ENCODE measurements at regions not wholly inside any gene's neighbourhood (a gene's known extent, or its start where the extent isn't known, plus 50 kb on each side); places are given as distances from the start of the nearest gene placed in this dataset.

GRCh38 chr3:144197582-144197981 lies 226.0 kb downstream of the DIPK2A start:
- no peak for DNase-seq
- Histone ChIP-seq H3K4me3 (no peak overlapping the region), H3K9ac (ENCODE audit: low read depth in 2 of 2, low read length in 2 of 2) (no peak overlapping the region), H3K27me3 (no peaks in the 10 kb centered on the region), H3K36me3 (no peaks in the 10 kb centered on the region), H3K9me3 (no peaks in the 10 kb centered on the region), H3K27ac (no peak overlapping the region), H3K4me1 (no peaks in the 10 kb centered on the region)
- intact Hi-C loops (cut with DNase I): no loop called here
- no peak for TF ChIP-seq CTCF (IDR thresholded peaks at IDR 0.05)

- intact Hi-C loops (cut with DNase I): no loop called here
- H3K27me3 ChIP-seq: no peaks in the 10 kb centered on the region
- no peak for DNase-seq
- no peak for TF ChIP-seq CTCF (IDR thresholded peaks at IDR 0.05)
- H3K27ac ChIP-seq: no peak overlapping the region
- no peaks in the 10 kb centered on the region for H3K9me3 ChIP-seq
- no peaks in the 10 kb centered on the region for H3K36me3 ChIP-seq
- no peak overlapping the region for H3K4me3 ChIP-seq
- no peaks in the 10 kb centered on the region for H3K4me1 ChIP-seq
- no peak overlapping the region for H3K9ac ChIP-seq (ENCODE audit: low read depth in 2 of 2, low read length in 2 of 2)
These were observed 228.4 kb downstream of the DIPK2A start for GRCh38 chr3:144200004-144200403.

GRCh38 chr3:144200466-144200865 lies 228.8 kb downstream of the DIPK2A start:
- Histone ChIP-seq H3K9ac (ENCODE audit: low read depth in 2 of 2, low read length in 2 of 2) (no peak overlapping the region), H3K4me3 (no peak overlapping the region), H3K36me3 (no peaks in the 10 kb centered on the region), H3K9me3 (no peaks in the 10 kb centered on the region), H3K27me3 (no peaks in the 10 kb centered on the region), H3K4me1 (no peaks in the 10 kb centered on the region), H3K27ac (no peak overlapping the region)
- intact Hi-C loops (cut with DNase I): no loop called here
- no peak for DNase-seq
- TF ChIP-seq CTCF (IDR thresholded peaks at IDR 0.05): no peak

GRCh38 chr3:144221761-144222160 lies 250.1 kb downstream of the DIPK2A start:
- Histone ChIP-seq H3K9me3 (no peaks in the 10 kb centered on the region), H3K27me3 (no peaks in the 10 kb centered on the region), H3K4me1 (no peaks in the 10 kb centered on the region), H3K4me3 (no peak overlapping the region), H3K27ac (no peak overlapping the region), H3K36me3 (no peaks in the 10 kb centered on the region), H3K9ac (ENCODE audit: low read depth in 2 of 2, low read length in 2 of 2) (no peak overlapping the region)
- intact Hi-C loops (cut with DNase I): no loop called here
- TF ChIP-seq CTCF (IDR thresholded peaks at IDR 0.05): no peak
- DNase-seq: no peak

- Histone ChIP-seq H3K27ac (no peak overlapping the region), H3K4me1 (no peaks in the 10 kb centered on the region), H3K9me3 (no peaks in the 10 kb centered on the region), H3K9ac (ENCODE audit: low read depth in 2 of 2, low read length in 2 of 2) (no peak overlapping the region), H3K27me3 (no peaks in the 10 kb centered on the region), H3K36me3 (no peaks in the 10 kb centered on the region), H3K4me3 (no peak overlapping the region)
- TF ChIP-seq CTCF (IDR thresholded peaks at IDR 0.05): no peak
- intact Hi-C loops (cut with DNase I): no loop called here
- DNase-seq: no peak
These were observed 257.7 kb downstream of the DIPK2A start for GRCh38 chr3:144229330-144229729.

GRCh38 chr3:144229953-144230352 lies 258.3 kb downstream of the DIPK2A start:
- no peaks in the 10 kb centered on the region for H3K9me3 ChIP-seq
- H3K4me1 ChIP-seq: no peaks in the 10 kb centered on the region
- no peak overlapping the region for H3K27ac ChIP-seq
- H3K27me3 ChIP-seq: no peaks in the 10 kb centered on the region
- no peaks in the 10 kb centered on the region for H3K36me3 ChIP-seq
- intact Hi-C loops (cut with DNase I): no loop called here
- no peak for DNase-seq
- H3K4me3 ChIP-seq: no peak overlapping the region
- no peak overlapping the region for H3K9ac ChIP-seq (ENCODE audit: low read depth in 2 of 2, low read length in 2 of 2)
- TF ChIP-seq CTCF (IDR thresholded peaks at IDR 0.05): no peak

Data from colonic mucosa (tissue), 4 donors.